ENCODE measurements at regions not wholly inside any gene's neighbourhood (a gene's known extent, or its start where the extent isn't known, plus 50 kb on each side); places are given as distances from the start of the nearest gene placed in this dataset.

- Mint-ChIP-seq H3K4me1 (peaks cover 14% of the 10 kb centered on the region), H3K4me3 (no peak overlapping the region), H3K9me3 (peaks cover 41% of the 10 kb centered on the region), H3K36me3 (ENCODE audit: low read depth) (no peaks in the 10 kb centered on the region), H3K27ac (no peak overlapping the region), H3K27me3 (ENCODE audit: low read depth) (no peaks in the 10 kb centered on the region)
- TF ChIP-seq CTCF (IDR thresholded peaks at IDR 0.05; ENCODE audit: unreplicated experiment in 3 of 3) = no peak
Observed at GRCh38 chr5:123830575-123830974, 318.6 kb downstream of the CSNK1G3 start.

GRCh38 chr5:123827811-123828210, 315.8 kb downstream of the CSNK1G3 start:
- no peak for TF ChIP-seq CTCF (IDR thresholded peaks at IDR 0.05; ENCODE audit: unreplicated experiment in 3 of 3)
- Mint-ChIP-seq H3K36me3 (ENCODE audit: low read depth) (no peaks in the 10 kb centered on the region), H3K9me3 (peaks cover 46% of the 10 kb centered on the region), H3K27me3 (ENCODE audit: low read depth) (peaks cover 3% of the 10 kb centered on the region), H3K4me1 (no peaks in the 10 kb centered on the region), H3K4me3 (no peak overlapping the region), H3K27ac (no peak overlapping the region)

GRCh38 chr5:123819833-123820232, 307.9 kb downstream of the CSNK1G3 start:
- Mint-ChIP-seq H3K4me1 (peaks cover 36% of the 10 kb centered on the region), H3K27ac (peak overlapping the region in 1 of 3 experiments; percentile 12), H3K36me3 (ENCODE audit: low read depth) (no peaks in the 10 kb centered on the region), H3K4me3 (no peak overlapping the region), H3K27me3 (ENCODE audit: low read depth) (no peaks in the 10 kb centered on the region), H3K9me3 (peaks cover 2% of the 10 kb centered on the region)
- TF ChIP-seq CTCF (IDR thresholded peaks at IDR 0.05; ENCODE audit: unreplicated experiment in 3 of 3) = no peak

GRCh38 chr5:123819386-123819785, 307.4 kb downstream of the CSNK1G3 start:
- Mint-ChIP-seq H3K27me3 (ENCODE audit: low read depth) (no peaks in the 10 kb centered on the region), H3K27ac (no peak overlapping the region), H3K4me1 (peaks cover 41% of the 10 kb centered on the region), H3K36me3 (ENCODE audit: low read depth) (no peaks in the 10 kb centered on the region), H3K4me3 (no peak overlapping the region), H3K9me3 (no peaks in the 10 kb centered on the region)
- no peak for TF ChIP-seq CTCF (IDR thresholded peaks at IDR 0.05; ENCODE audit: unreplicated experiment in 3 of 3)

GRCh38 chr5:123817267-123817666, 305.3 kb downstream of the CSNK1G3 start:
- no peaks in the 10 kb centered on the region for H3K27me3 Mint-ChIP-seq (ENCODE audit: low read depth)
- peaks cover 58% of the 10 kb centered on the region for H3K4me1 Mint-ChIP-seq
- no peaks in the 10 kb centered on the region for H3K36me3 Mint-ChIP-seq (ENCODE audit: low read depth)
- no peak overlapping the region for H3K4me3 Mint-ChIP-seq
- no peaks in the 10 kb centered on the region for H3K9me3 Mint-ChIP-seq
- TF ChIP-seq CTCF (IDR thresholded peaks at IDR 0.05; ENCODE audit: unreplicated experiment in 3 of 3) = no peak
- no peak overlapping the region for H3K27ac Mint-ChIP-seq

GRCh38 chr5:123814801-123815470, 303.0 kb downstream of the CSNK1G3 start:
- Mint-ChIP-seq H3K27ac (peak overlapping the region; percentile 84 to 91 (median 86)), H3K27me3 (ENCODE audit: low read depth) (no peaks in the 10 kb centered on the region), H3K4me3 (peak overlapping the region in 2 of 3 experiments; percentile 10 to 39), H3K4me1 (peaks cover 61% of the 10 kb centered on the region), H3K9me3 (no peaks in the 10 kb centered on the region), H3K36me3 (ENCODE audit: low read depth) (no peaks in the 10 kb centered on the region)
- no peak for TF ChIP-seq CTCF (IDR thresholded peaks at IDR 0.05; ENCODE audit: unreplicated experiment in 3 of 3)

All from nephron (organoid).